Stimulated activated CD8-positive, alpha-beta memory T cell treated with anti-CD3 and anti-CD28 coated beads, Interleukin-4, amount 100 ng/mL, for 1 hour (primary cell): ENCODE measurements at regions not wholly inside any gene's neighbourhood (a gene's known extent, or its start where the extent isn't known, plus 50 kb on each side); places are given as distances from the start of the nearest gene placed in this dataset.

Experiments used
- DNase-seq, 2 donors: peaks; one replicate each; pipeline ENCODE4 v3.0.0-alpha.2; 2020; ENCODE audit warnings: low read depth in 2 of 2, low spot score in 1 of 2

GRCh38 chr9:29198861-29199260 is 1625.6 kb upstream of the C9orf72 start:
- DNase-seq, result no peak

GRCh38 chr9:29199975-29200374 is 1626.7 kb upstream of the C9orf72 start:
- no peak for DNase-seq

- DNase-seq, result no peak
Measured at GRCh38 chr9:29200650-29201049, 1627.4 kb upstream of the C9orf72 start.

GRCh38 chr9:29203244-29203930 is 1630.1 kb upstream of the C9orf72 start:
- no peak for DNase-seq

GRCh38 chr9:29208670-29209069 is 1635.4 kb upstream of the C9orf72 start:
- DNase-seq, result no peak

- no peak for DNase-seq
Measured at GRCh38 chr9:29209748-29210291, 1636.5 kb upstream of the C9orf72 start.

- no peak for DNase-seq
Measured at GRCh38 chr9:29211003-29211579, 1637.8 kb upstream of the C9orf72 start.

GRCh38 chr9:29211580-29212396 is 1638.5 kb upstream of the C9orf72 start:
- peak in 1 of 2 donors; percentile 2 for DNase-seq

- no peak for DNase-seq
Measured at GRCh38 chr9:29212397-29213387, 1639.4 kb upstream of the C9orf72 start.

- no peak for DNase-seq
Measured at GRCh38 chr9:29213417-29214153, 1640.3 kb upstream of the C9orf72 start, which contains the start of gene LINGO2. Gene LINGO2, minus strand, starts transcription at chr9:29213601.

GRCh38 chr9:29214154-29214689 is 1640.9 kb upstream of the C9orf72 start:
- DNase-seq, result no peak

- DNase-seq, result no peak
Measured at GRCh38 chr9:29214690-29215253, 1641.5 kb upstream of the C9orf72 start.

- no peak for DNase-seq
Measured at GRCh38 chr9:29217966-29218365, 1644.7 kb upstream of the C9orf72 start.

GRCh38 chr9:29220596-29221251 is 1647.4 kb upstream of the C9orf72 start:
- no peak for DNase-seq

GRCh38 chr9:29228558-29228957 is 1655.3 kb upstream of the C9orf72 start:
- no peak for DNase-seq

- DNase-seq, result no peak
Measured at GRCh38 chr9:29230931-29231330, 1657.7 kb upstream of the C9orf72 start.

- DNase-seq, result no peak
Measured at GRCh38 chr9:29233193-29233592, 1659.9 kb upstream of the C9orf72 start.

- no peak for DNase-seq
Measured at GRCh38 chr9:29241320-29241719, 1668.0 kb upstream of the C9orf72 start.

- DNase-seq, result no peak
Measured at GRCh38 chr9:29245351-29245750, 1672.1 kb upstream of the C9orf72 start.
